H1 (cell line): ENCODE measurements at regions not wholly inside any gene's neighbourhood (a gene's known extent, or its start where the extent isn't known, plus 50 kb on each side); places are given as distances from the start of the nearest gene placed in this dataset.

Experiments used
- CTCF ChIA-PET: fragments of 300-600 bp; sonication (Branson Sonifier 250); formaldehyde crosslinking; loops from one replicate; lab custom pipeline; 2021; ENCODE audit not compliant: partially characterized antibody; lab: Charles Lee
- POLR2A ChIA-PET: fragments of 300-600 bp; sonication (Branson Sonifier 250); formaldehyde crosslinking; loops from one replicate; lab custom pipeline; 2021; ENCODE audit warnings: inconsistent platforms; ENCODE audit not compliant: partially characterized antibody; lab: Charles Lee
- DNase-seq, 2 experiments: peaks; one replicate each; pipeline versions ENCODE4 v3.0.0 to v3.0.0-alpha.2; 2010 to 2022; ENCODE audit warnings: low spot score in 2 of 2, low read depth in 1 of 2, mixed read lengths in 1 of 2
- FAIRE-seq: peaks from 2 replicates; lab custom pipeline; 2011; peaks lifted over from hg19 to GRCh38; lab: Jason Lieb, UNC
- H2AFZ ChIP-seq: 2 replicates; pipeline ENCODE4 v1.8.1; 2012; ENCODE audit warnings: low read length, inconsistent platforms
- H2AK5ac ChIP-seq: 2 replicates; pipeline ENCODE4 v1.6.1; 2013; ENCODE audit warnings: low read depth, low read length
- H2BK120ac ChIP-seq: replicated peaks from 2 replicates; pipeline ENCODE3; 2013; ENCODE audit warnings: low read depth, low read length, inconsistent platforms
- H2BK12ac ChIP-seq: 2 replicates; pipeline ENCODE4 v1.6.1; 2013; ENCODE audit warnings: low read depth, low read length
- H2BK15ac ChIP-seq: 2 replicates; pipeline ENCODE4 v1.6.1; 2013; ENCODE audit warnings: low read length
- H2BK20ac ChIP-seq: 2 replicates; pipeline ENCODE4 v1.6.1; 2013; ENCODE audit warnings: low read length
- H2BK5ac ChIP-seq: 2 replicates; pipeline ENCODE4 v1.6.1; 2013; ENCODE audit warnings: low read depth, low read length
- H3K14ac ChIP-seq: 2 replicates; pipeline ENCODE4 v1.6.1; 2013; ENCODE audit warnings: inconsistent platforms; ENCODE audit not compliant: insufficient read length
- H3K18ac ChIP-seq: 2 replicates; pipeline ENCODE4 v1.6.1; 2013; ENCODE audit warnings: low read length; ENCODE audit errors: extremely low read depth
- H3K23ac ChIP-seq: 2 replicates; pipeline ENCODE4 v1.6.1; 2013; ENCODE audit warnings: inconsistent platforms; ENCODE audit not compliant: insufficient read length
- H3K23me2 ChIP-seq: 2 replicates; pipeline ENCODE4 v1.6.1; 2013; ENCODE audit warnings: low read depth, low read length
- H3K27ac ChIP-seq: 2 replicates; pipeline ENCODE4 v1.6.1; 2011; ENCODE audit warnings: low read depth, low read length, inconsistent platforms
- H3K27me3 ChIP-seq, 4 experiments: replicated peaks in 1 of 4; 1 replicate in 1 of 4; 2 replicates in 3 of 4; pipeline versions ENCODE4 v1.6.1 to v1.8.1; 2011 to 2013; ENCODE audit warnings: low read length in 3 of 4, mild to moderate bottlenecking in 3 of 4, inconsistent platforms in 2 of 4, mixed read lengths in 2 of 4, moderate library complexity in 1 of 4; ENCODE audit not compliant: control insufficient read depth in 3 of 4, insufficient read depth in 3 of 4; ENCODE audit errors: extremely low read depth in 1 of 4
- H3K36me3 ChIP-seq, 4 experiments: 2 replicates each; pipeline versions ENCODE4 v1.6.1 to v1.8.1; 2011 to 2013; ENCODE audit warnings: mild to moderate bottlenecking in 4 of 4, low read length in 3 of 4, moderate library complexity in 2 of 4, control low read depth in 1 of 4, inconsistent platforms in 1 of 4; ENCODE audit not compliant: insufficient read depth in 4 of 4, control insufficient read depth in 2 of 4
- H3K4ac ChIP-seq: replicated peaks from 2 replicates; pipeline ENCODE3; 2013; ENCODE audit warnings: low read length, low read depth, mixed read lengths, inconsistent platforms; ENCODE audit not compliant: insufficient read length
- H3K4me1 ChIP-seq, 4 experiments: replicated peaks in 1 of 4; 1 replicate in 1 of 4; 2 replicates in 3 of 4; pipeline versions ENCODE4 v1.6.1 to v1.8.1; 2011 to 2013; ENCODE audit warnings: low read length in 3 of 4, inconsistent platforms in 2 of 4, mixed read lengths in 1 of 4; ENCODE audit not compliant: insufficient read depth in 4 of 4, control insufficient read depth in 3 of 4
- H3K4me2 ChIP-seq, 2 experiments: 2 replicates each; pipeline versions ENCODE4 v1.6.1 to v1.8.1; 2011 to 2013; ENCODE audit warnings: low read depth in 2 of 2, low read length in 2 of 2, control low read depth in 1 of 2, inconsistent platforms in 1 of 2, mild to moderate bottlenecking in 1 of 2; ENCODE audit not compliant: insufficient read depth in 1 of 2
- H3K4me3 ChIP-seq, 4 experiments: fragments of 200-600, 300-600 bp in 1 of 4; sonication (generic), shearing (Covaris generic), sonication (Bioruptor Twin) in 1 of 4; 2 replicates each; pipeline versions ENCODE4 v1.5.1 to v1.8.1; 2011 to 2016; ENCODE audit warnings: low read length in 4 of 4, low read depth in 3 of 4, control low read depth in 2 of 4, inconsistent platforms in 2 of 4, mild to moderate bottlenecking in 2 of 4, mixed read lengths in 1 of 4, moderate library complexity in 1 of 4; ENCODE audit not compliant: insufficient read depth in 2 of 4; ENCODE audit errors: extremely low read depth in 1 of 4
- H3K56ac ChIP-seq: replicated peaks from 2 replicates; pipeline ENCODE3; 2013; ENCODE audit warnings: low read depth, mild to moderate bottlenecking, mixed read lengths, low read length, inconsistent platforms; ENCODE audit not compliant: insufficient read length
- H3K79me1 ChIP-seq: 2 replicates; pipeline ENCODE4 v1.6.1; 2013; ENCODE audit warnings: low read depth, low read length, control low read depth
- H3K79me2 ChIP-seq, 2 experiments: 2 replicates each; pipeline versions ENCODE4 v1.6.1 to v1.8.1; 2012 to 2013; ENCODE audit warnings: low read length in 2 of 2, mild to moderate bottlenecking in 2 of 2, inconsistent platforms in 1 of 2; ENCODE audit not compliant: insufficient read depth in 2 of 2, control insufficient read depth in 1 of 2
- H3K9ac ChIP-seq, 4 experiments: replicated peaks in 1 of 4; 1 replicate in 1 of 4; 2 replicates in 3 of 4; pipeline versions ENCODE4 v1.6.1 to v1.8.1; 2011 to 2013; ENCODE audit warnings: low read depth in 3 of 4, low read length in 3 of 4, control low read depth in 2 of 4, mild to moderate bottlenecking in 2 of 4, moderate library complexity in 2 of 4, inconsistent platforms in 1 of 4; ENCODE audit errors: extremely low read depth in 1 of 4
- H3K9me3 ChIP-seq, 2 experiments: 2 replicates each; pipeline versions ENCODE4 v1.6.1 to v1.8.1; 2012 to 2013; ENCODE audit warnings: mild to moderate bottlenecking in 2 of 2, moderate library complexity in 2 of 2, control low read depth in 1 of 2, inconsistent platforms in 1 of 2, low read depth in 1 of 2, low read length in 1 of 2, mixed read lengths in 1 of 2; ENCODE audit not compliant: insufficient read depth in 2 of 2
- H4K20me1 ChIP-seq, 2 experiments: replicated peaks in 1 of 2; 2 replicates each; pipeline versions ENCODE3 to v1.8.1; 2011 to 2013; ENCODE audit warnings: inconsistent platforms in 2 of 2, low read length in 2 of 2, mild to moderate bottlenecking in 1 of 2; ENCODE audit not compliant: insufficient read depth in 2 of 2, control insufficient read depth in 1 of 2
- H4K5ac ChIP-seq: 2 replicates; pipeline ENCODE4 v1.6.1; 2013; ENCODE audit warnings: low read length, low read depth, mixed read lengths, inconsistent platforms; ENCODE audit not compliant: insufficient read length
- H4K8ac ChIP-seq: 2 replicates; pipeline ENCODE4 v1.8.0; 2013; ENCODE audit warnings: mild to moderate bottlenecking, moderate library complexity, low read length, inconsistent platforms; ENCODE audit not compliant: insufficient read depth; ENCODE audit errors: extremely low read depth
- H4K91ac ChIP-seq: replicated peaks from 2 replicates; pipeline ENCODE3; 2013; ENCODE audit warnings: low read length, mixed read lengths, inconsistent platforms; ENCODE audit not compliant: insufficient read length
- ASH2L ChIP-seq: fragments of 200-600, 300-600 bp; sonication (generic); IDR thresholded peaks from one replicate; pipeline ENCODE4 v1.7.1; 2017; ENCODE audit warnings: low read length
- ATF3 ChIP-seq: IDR thresholded peaks from 2 replicates; pipeline ENCODE4 v1.6.1; 2011; ENCODE audit warnings: low read depth, mild to moderate bottlenecking, low read length; ENCODE audit not compliant: insufficient read depth
- HDAC2 ChIP-seq, 2 experiments: fragments of 300-600 bp in 1 of 2; sonication (generic) in 1 of 2; IDR thresholded peaks; 2 replicates each; pipeline ENCODE4 v1.6.1; 2011 to 2012; ENCODE audit warnings: low read depth in 2 of 2, low read length in 2 of 2, mild to moderate bottlenecking in 2 of 2, moderate library complexity in 2 of 2, borderline replicate concordance in 1 of 2, inconsistent platforms in 1 of 2
- JUN ChIP-seq: IDR thresholded peaks from 2 replicates; pipeline ENCODE4 v1.6.1; 2011; ENCODE audit warnings: low read depth, mild to moderate bottlenecking, improper control_type of control experiment, low read length
- KDM5A ChIP-seq: fragments of 200-600 bp; IDR thresholded peaks from 2 replicates; pipeline ENCODE4 v1.7.1; 2012; ENCODE audit warnings: mild to moderate bottlenecking, low read length, inconsistent platforms, mixed read lengths
- POLR2A ChIP-seq, 2 experiments: IDR thresholded peaks; 1 replicate in 1 of 2; 2 replicates in 1 of 2; pipeline ENCODE4 v1.6.1; 2011; ENCODE audit warnings: low read depth in 2 of 2, low read length in 2 of 2, mild to moderate bottlenecking in 2 of 2; ENCODE audit errors: control extremely low read depth in 1 of 2
- POU5F1 ChIP-seq: IDR thresholded peaks from 2 replicates; pipeline ENCODE4 v1.6.1; 2011; ENCODE audit warnings: low read depth, mild to moderate bottlenecking, low read length, moderate library complexity
- RAD21 ChIP-seq, 2 experiments: IDR thresholded peaks in 1 of 2; conservative IDR thresholded peaks in 1 of 2; 2 replicates each; pipeline ENCODE4 v1.6.1; 2011; ENCODE audit warnings: low read depth in 2 of 2, low read length in 2 of 2, improper control_type of control experiment in 1 of 2, inconsistent platforms in 1 of 2, mild to moderate bottlenecking in 1 of 2, moderate library complexity in 1 of 2
- RFX5 ChIP-seq: IDR thresholded peaks from 2 replicates; pipeline ENCODE4 v1.6.1; 2011; ENCODE audit warnings: low read depth, low read length, improper control_type of control experiment, borderline replicate concordance
- WGBS, 2 experiments: shearing (Covaris generic) in 1 of 2; methylation state at CpG; one replicate each; pipeline versions ENCODE4 v1.1.6 to v1.1.7; 2013 to 2015; ENCODE audit warnings: low lambda C conversion rate in 2 of 2, mixed read lengths in 2 of 2, inconsistent platforms in 1 of 2, low coverage in 1 of 2, missing lambda C conversion rate in 1 of 2; ENCODE audit not compliant: insufficient replicate concordance in 2 of 2, insufficient coverage in 1 of 2, insufficient read length in 1 of 2; ENCODE audit errors: extremely low coverage in 1 of 2, missing lambda C conversion rate in 1 of 2; 5-methylcytosine and 5-hydroxymethylcytosine counted together

- H2AFZ ChIP-seq = no peak overlapping the region
- H3K4ac ChIP-seq = no peak overlapping the region
- no peak overlapping the region for H3K18ac ChIP-seq
- H4K8ac ChIP-seq = no peak overlapping the region
- H4K91ac ChIP-seq = no peak overlapping the region
- no peak overlapping the region for H3K27ac ChIP-seq
- H3K14ac ChIP-seq = no peak overlapping the region
- no peak overlapping the region for H3K56ac ChIP-seq
- ChIA-PET POLR2A (no interaction called here), CTCF (interaction anchor here (0.7 to 1.4 kb wide), 2 partner anchors 21 to 810 kb away, joined by 3 read pairs; no protein-coding TSS in a partner anchor)
- no peaks in the 10 kb centered on the region for H4K20me1 ChIP-seq
- no peak overlapping the region for H3K23ac ChIP-seq
- WGBS, 2 experiments = 100% methylated on average over 1 of the region's 1 CpG; no CpG with 5 or more reads in 1 of the 2 experiments
- no peak overlapping the region for H3K4me3 ChIP-seq
- H2BK20ac ChIP-seq = no peak overlapping the region
- no peak overlapping the region for H3K9ac ChIP-seq
- H2BK12ac ChIP-seq = no peak overlapping the region
- no peak overlapping the region for H2BK5ac ChIP-seq
- H3K4me1 ChIP-seq = no peaks in the 10 kb centered on the region
- no peaks in the 10 kb centered on the region for H3K79me1 ChIP-seq
- no peak overlapping the region for H4K5ac ChIP-seq
- no peak overlapping the region for H2AK5ac ChIP-seq
- no peaks in the 10 kb centered on the region for H3K36me3 ChIP-seq
- TF ChIP-seq ATF3 (no peak), RAD21 (IDR thresholded peaks at IDR 0.05 in 1 of 2, conservative IDR thresholded peaks at IDR 0.05 in 1 of 2; ENCODE audit: low read depth in 2 of 2, low read length in 2 of 2) (no peak), ASH2L (no peak), POU5F1 (no peak), JUN (no peak), POLR2A (IDR thresholded peaks at IDR 0.05; ENCODE audit: control extremely low read depth in 1 of 2, low read depth in 2 of 2, low read length in 2 of 2) (no peak), RFX5 (no peak), KDM5A (no peak), HDAC2 (IDR thresholded peaks at IDR 0.05; ENCODE audit: borderline replicate concordance in 1 of 2, low read depth in 2 of 2, low read length in 2 of 2) (no peak)
- H3K27me3 ChIP-seq = no peaks in the 10 kb centered on the region
- no peak overlapping the region for H2BK15ac ChIP-seq
- H3K4me2 ChIP-seq = no peak overlapping the region
- FAIRE-seq (no peak), DNase-seq (no peak)
- H3K79me2 ChIP-seq = no peaks in the 10 kb centered on the region
- no peaks in the 10 kb centered on the region for H3K9me3 ChIP-seq
- no peak overlapping the region for H2BK120ac ChIP-seq
- no peaks in the 10 kb centered on the region for H3K23me2 ChIP-seq
Observed at GRCh38 chr5:164652276-164652660, 1146.8 kb downstream of the MAT2B start.
